GM03348 (cell line): ENCODE measurements at regions not wholly inside any gene's neighbourhood (a gene's known extent, or its start where the extent isn't known, plus 50 kb on each side); places are given as distances from the start of the nearest gene placed in this dataset.
"Not testable (repeated sequence)": the region's sequence is repeated elsewhere in the genome, so short reads cannot be mapped to it uniquely, and the experiment has no call there.

Source experiments
- DNase-seq: peaks from one replicate; pipeline ENCODE4 v3.0.0; 2012; ENCODE audit warnings: low spot score

GRCh38 chr7:49481075-49481474 is 292.4 kb upstream of the VWC2 start:
- no peak for DNase-seq

GRCh38 chr7:49483142-49483541 is 290.3 kb upstream of the VWC2 start:
- no peak for DNase-seq

GRCh38 chr7:49486974-49487829 is 286.2 kb upstream of the VWC2 start:
- no peak for DNase-seq

DNA sequence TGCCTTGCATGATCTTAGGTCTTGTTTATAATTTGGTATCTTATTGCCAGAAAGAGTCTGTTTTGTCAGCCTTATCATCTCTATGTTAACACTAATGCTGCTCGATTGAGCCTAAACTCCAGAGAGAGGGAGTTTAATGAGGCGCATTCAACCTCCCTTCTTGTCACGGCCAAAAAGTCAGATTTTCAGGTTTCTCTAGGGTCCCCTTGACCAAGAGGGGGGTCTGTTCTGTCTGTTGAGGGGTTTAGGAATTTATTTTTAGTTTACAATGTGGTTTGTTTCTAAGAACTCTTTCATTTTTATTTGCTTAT is 285.7 kb upstream of the VWC2 start:
- DNase-seq, result no peak

DNA sequence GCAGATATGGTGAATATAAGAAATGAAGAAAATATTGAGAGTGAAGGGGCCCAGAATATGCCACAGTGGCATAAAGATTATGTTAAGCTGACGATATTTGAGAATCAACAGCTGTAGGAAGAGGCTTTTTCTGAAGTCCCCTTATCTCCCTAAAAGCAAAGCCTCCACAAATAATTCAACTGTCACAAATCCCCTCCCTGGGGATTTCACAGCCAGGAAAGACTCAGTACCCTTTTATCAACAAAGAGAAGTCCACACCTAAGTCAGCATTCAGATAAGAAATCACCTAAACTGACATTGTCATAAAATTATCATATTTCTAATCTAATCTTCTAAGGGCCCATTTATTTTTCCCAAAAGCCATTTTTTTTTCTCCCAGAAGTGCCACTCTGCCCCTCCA is 284.9 kb upstream of the VWC2 start:
- DNase-seq, result no peak

- DNase-seq, result no peak
Measured at GRCh38 chr7:49497471-49497870, 276.0 kb upstream of the VWC2 start.

- DNase-seq, result no peak
Measured at GRCh38 chr7:49500741-49501140, 272.7 kb upstream of the VWC2 start.

DNA sequence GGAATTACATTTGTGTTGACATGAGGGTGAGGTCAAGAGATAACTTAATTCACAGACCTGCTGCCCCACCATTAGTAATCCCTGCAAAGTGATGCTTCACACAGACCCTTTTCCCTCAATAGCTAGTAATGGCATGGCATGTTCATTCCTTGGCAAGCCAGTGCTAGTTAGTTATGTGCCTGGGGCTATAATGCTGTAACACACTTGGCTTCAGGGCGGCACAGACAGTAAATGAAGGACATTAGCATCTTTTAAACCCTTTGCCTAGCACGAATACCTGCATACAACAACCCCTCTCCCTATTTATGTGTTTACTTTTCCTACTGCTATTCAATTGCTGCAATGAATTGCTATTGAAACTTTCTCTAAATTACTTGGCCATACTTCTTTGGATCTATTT is 266.2 kb upstream of the VWC2 start:
- not testable (repeated sequence) for DNase-seq

GRCh38 chr7:49513911-49514310 is 259.5 kb upstream of the VWC2 start:
- no peak for DNase-seq

GRCh38 chr7:49520951-49521350 is 252.5 kb upstream of the VWC2 start:
- DNase-seq, result no peak

DNA sequence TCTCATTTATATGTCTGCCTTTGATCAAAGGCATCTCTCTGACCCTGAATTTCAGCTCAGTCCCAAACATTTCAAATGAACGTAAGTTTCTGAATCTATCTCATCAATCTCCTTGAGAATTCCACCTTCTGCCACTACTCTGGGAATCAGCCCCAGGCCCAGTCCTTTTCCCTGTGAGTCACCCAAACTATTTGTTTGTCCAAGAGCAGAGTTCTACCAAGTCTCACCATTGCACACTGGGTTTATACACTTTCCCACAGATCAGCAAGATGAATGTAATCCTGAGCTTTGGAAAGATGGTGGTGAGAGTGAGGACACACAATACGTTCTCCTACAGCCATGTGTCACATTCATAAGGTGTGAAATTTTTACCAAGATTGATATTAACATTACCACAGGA is 251.3 kb upstream of the VWC2 start:
- no peak for DNase-seq

DNA sequence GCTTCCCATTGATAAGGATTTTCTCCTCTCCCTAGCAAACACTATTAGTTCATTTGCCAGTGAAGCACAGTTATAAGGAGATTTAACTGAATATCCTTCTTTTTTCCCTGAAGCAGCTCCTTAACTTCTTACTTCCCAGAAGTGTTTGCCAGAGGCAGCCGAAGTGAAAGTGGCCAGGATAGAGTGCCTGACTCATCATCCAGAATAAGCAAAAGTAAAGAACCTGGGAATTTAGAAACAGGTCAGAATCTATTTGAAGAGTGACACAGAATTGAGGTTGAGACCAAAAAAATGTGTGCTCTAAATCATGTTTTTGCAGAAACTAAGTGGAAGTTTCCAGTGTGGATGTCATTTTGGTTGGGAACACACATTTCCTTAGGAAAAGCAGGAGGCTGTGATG is 249.6 kb upstream of the VWC2 start:
- no peak for DNase-seq

- DNase-seq, result no peak
Measured at GRCh38 chr7:49527182-49527581, 246.3 kb upstream of the VWC2 start.

GRCh38 chr7:49530481-49530880 is 243.0 kb upstream of the VWC2 start:
- no peak for DNase-seq

- DNase-seq, result no peak
Measured at GRCh38 chr7:49563693-49564378, 209.6 kb upstream of the VWC2 start.

- DNase-seq, result no peak
Measured at GRCh38 chr7:49564379-49564714, 209.1 kb upstream of the VWC2 start.

DNA sequence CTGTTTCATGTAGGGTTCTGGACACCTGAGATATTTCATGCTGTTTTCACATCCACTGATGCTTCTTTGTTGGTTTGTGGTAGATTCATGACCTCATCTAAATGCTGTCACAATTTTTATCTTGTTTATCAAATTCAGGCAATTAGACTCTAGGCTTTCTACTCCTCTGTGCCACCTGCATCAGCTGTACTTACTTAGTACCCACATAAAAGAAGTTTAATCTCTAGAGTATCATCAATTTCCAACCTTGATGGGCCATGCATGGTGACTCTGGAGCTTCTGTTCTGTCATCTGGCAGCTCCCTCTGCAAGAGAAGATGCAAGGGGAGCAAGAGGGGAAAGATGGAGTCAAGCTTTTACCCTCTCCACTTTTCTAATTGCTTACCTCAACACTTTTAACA is 195.9 kb upstream of the VWC2 start:
- DNase-seq, result no peak

DNA sequence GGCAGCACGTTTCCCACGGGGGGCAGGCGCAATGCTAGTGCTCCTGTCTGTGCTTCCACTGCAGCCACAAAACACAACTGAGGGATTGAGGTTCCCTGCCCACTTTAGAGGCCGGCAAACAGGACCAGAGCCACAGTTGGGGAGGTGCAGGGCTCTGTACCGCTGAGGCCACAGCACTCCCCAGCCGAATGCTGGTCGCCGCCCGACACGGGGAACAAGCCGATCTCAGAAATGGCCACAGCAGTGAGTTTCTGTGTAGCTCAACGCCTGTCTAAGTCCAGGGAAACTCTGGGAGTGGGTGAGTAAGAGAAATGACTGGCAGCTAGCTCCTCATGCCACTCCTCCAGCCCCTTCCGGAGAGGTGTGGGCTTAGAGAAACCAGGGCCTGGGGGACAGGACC is 194.0 kb upstream of the VWC2 start:
- no peak for DNase-seq

DNA sequence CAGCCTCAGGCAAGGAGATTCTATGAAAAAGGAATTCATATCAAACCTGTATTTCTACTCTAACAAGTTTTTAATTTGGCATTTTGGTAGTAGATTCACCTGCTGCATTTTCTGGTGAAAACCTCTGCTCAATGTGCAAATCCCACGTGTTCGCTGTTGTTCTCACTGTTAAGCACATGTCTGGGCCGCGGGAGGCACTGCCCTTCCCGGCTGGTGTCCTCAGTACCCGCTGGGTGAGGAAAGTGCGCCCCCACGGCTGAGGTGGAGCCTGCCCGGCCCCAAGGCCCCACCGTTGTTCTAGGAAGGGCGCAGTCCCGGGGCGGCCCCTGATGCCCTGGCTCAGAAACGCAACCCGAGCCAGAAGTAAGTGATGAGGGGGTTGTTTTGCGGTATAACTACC is 193.4 kb upstream of the VWC2 start:
- no peak for DNase-seq

DNA sequence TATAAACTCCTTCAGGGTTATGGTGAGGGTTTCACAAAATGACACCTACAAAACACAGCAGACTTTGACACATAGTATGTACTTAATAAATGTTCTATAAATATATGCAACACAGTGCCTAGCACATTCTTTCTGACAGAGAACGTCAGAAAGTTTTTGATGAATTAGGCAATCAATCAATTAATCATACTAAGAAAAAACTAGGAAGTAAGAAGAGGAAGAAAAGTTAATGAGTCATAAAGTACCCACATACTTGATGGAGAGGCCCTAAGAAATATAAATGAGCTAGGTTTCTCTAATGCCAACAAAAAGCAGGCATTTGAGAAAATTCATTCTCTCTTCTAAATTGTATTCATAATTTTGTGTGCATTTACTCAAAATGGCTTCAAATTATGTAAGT is 192.7 kb upstream of the VWC2 start:
- no peak for DNase-seq

GRCh38 chr7:49583440-49583839 is 190.0 kb upstream of the VWC2 start:
- DNase-seq, result no peak

DNA sequence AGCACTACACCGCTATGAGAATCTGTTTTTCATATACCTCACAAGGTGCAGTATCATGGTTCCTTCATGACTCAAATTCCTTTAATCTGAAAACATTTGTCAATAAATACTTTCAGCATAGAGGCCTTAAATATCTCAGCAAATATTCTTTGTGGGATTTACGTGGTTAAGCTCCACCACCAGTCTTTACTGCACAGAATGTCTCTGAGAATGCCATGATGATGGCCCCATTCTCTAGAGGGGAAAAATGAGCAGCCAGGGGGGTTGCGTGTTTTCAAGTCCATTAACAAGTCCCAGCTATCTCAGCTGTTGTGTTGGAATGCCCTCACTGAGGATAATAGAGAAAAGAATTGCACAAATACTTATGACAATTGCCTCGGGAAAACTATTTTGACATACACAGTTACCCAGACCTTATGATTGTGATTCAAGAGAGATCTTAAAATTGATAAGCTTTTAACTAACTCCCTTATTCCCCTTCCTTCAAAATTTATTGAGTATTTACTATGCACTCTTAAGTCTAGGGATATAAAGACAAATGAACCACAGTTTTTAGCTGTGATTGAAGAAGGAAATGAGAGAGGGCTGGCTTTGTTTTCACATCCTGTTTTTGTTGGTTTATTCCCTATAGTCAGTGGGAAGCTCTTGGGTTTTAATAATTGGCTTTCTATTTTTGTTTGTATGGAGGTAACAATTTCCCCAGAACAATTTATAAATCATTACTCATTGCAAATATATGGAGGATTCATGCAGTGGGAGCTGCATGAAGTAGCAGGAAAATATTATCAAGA is 176.5 kb upstream of the VWC2 start:
- no peak for DNase-seq

- DNase-seq, result no peak
Measured at GRCh38 chr7:49597805-49598204, 175.6 kb upstream of the VWC2 start.
